GM12874 (cell line): ENCODE measurements at regions not wholly inside any gene's neighbourhood (a gene's known extent, or its start where the extent isn't known, plus 50 kb on each side); places are given as distances from the start of the nearest gene placed in this dataset.

ENCODE experiments used
- TF ChIP-seq, protein P1 (sequence below): IDR thresholded peaks from 2 replicates; pipeline ENCODE4 v1.5.1; 2011; ENCODE audit warnings: low read depth, mild to moderate bottlenecking, control low read depth, low read length, moderate library complexity; ENCODE audit not compliant: insufficient read depth

DNA sequence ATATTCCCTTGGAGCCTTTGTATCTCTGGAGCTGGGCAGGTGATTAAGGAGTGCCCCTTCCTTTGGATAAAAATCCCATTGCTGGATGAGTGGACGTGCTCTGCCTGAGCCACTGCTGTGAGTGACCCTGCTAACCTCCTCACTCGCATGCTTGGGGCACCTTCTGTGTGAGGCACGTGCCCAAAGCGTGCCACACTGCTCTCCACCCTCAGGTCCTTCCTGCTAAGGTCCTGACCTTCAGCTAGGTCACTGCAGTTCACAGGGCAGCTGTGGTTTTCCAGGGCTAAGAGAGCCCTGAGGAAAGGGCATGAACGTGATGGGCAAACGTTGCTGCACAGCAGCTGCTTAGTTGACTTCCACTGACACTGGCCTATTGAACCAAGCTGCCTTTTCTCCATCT is 204.4 kb upstream of the COBL start:
- TF ChIP-seq, protein P1, sequence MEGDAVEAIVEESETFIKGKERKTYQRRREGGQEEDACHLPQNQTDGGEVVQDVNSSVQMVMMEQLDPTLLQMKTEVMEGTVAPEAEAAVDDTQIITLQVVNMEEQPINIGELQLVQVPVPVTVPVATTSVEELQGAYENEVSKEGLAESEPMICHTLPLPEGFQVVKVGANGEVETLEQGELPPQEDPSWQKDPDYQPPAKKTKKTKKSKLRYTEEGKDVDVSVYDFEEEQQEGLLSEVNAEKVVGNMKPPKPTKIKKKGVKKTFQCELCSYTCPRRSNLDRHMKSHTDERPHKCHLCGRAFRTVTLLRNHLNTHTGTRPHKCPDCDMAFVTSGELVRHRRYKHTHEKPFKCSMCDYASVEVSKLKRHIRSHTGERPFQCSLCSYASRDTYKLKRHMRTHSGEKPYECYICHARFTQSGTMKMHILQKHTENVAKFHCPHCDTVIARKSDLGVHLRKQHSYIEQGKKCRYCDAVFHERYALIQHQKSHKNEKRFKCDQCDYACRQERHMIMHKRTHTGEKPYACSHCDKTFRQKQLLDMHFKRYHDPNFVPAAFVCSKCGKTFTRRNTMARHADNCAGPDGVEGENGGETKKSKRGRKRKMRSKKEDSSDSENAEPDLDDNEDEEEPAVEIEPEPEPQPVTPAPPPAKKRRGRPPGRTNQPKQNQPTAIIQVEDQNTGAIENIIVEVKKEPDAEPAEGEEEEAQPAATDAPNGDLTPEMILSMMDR: no peak

DNA sequence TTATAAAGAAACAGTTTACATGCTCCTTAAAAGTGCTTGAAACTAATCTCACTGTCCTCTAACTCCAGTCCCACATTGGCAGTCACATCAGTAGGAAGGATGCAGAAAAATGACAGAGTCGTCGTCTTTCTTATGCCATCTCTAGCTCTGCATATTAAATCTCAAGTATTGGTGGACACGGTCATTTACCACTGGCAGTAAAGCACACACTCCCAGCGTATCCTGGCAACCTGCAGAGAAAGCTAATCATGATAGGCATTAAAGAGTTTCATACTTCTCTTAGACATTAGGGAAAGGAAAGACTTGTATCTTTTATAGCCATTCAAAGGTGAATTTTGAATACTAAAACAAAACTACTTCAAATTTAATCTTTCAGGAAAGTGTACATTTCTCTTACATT is 202.0 kb upstream of the COBL start:
- TF ChIP-seq, protein P1: no peak

DNA sequence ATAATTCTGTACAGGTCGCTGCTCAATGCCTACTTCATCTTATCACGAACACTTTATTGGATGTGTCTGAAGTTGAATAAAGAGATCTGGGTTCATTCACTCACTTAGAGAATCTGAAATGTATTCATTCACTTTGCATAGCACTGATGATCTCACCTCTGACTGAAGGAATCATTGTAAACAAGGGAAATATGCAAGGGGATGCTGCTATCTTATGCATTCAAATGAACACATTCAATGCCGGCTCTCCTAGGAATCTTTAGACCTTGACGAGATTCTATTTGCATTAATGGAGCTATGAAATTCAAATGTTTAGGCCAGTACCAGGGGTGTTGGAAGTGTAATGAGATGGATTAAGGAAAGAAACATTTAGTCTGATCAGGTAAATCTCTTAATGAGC is 200.6 kb upstream of the COBL start:
- TF ChIP-seq, protein P1: no peak

DNA sequence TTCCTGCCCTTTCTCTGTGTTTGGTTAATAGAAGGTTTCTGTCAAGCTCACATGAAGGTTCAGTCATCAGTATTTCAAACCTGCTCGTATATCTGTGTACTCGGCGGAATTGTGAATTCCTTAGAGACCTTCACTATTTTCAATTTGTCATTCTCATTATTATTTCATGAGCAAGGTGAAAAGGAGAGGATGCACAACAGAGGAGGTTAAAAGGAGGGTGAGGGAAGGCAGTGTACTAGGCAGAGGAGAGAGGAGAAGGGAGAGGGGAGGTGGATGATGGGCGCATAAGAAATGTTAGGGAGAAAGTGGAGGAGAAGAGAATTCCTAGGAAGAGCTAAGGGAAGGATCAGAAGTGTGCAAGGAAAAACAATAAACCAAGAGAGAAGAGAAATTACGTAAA is 185.0 kb upstream of the COBL start:
- TF ChIP-seq, protein P1: no peak

DNA sequence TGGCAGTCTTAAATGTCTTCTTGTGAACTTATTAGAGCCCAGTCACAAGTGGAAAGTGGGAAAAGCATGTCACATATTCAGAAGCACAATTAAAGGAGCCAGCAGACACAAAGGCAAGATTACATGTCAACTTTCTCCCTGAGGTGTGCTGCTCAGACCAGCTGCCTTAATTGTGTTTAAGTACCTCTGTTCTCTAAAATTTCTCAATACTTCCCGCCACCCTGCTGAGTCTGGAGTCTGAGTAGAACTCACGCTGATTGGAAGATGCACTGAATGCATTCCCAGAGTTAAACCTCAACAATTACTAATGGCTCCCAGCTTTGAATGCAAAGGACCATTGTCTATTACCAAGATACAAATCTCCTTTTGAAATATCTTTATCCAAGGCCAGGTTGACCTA is 166.4 kb upstream of the COBL start:
- TF ChIP-seq, protein P1: no peak

DNA sequence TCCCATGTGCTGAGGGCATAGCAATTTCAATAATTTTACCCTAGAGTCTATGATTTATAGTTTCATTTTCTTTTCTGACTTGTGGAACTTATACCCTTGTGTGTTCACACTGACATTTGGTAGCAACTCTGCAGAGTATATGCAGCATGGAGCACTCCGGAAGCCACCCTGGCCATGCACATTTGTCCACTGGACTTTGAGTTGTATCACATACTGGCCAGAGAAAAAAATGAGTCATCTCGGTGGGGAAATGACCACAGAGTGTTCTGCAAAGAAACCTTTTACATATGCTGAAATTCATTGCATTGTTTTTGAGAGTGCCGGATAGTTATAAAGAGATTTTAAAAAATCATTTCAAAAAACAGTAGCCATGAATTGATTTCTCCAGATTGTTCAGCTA is 164.8 kb upstream of the COBL start:
- TF ChIP-seq, protein P1: no peak

DNA sequence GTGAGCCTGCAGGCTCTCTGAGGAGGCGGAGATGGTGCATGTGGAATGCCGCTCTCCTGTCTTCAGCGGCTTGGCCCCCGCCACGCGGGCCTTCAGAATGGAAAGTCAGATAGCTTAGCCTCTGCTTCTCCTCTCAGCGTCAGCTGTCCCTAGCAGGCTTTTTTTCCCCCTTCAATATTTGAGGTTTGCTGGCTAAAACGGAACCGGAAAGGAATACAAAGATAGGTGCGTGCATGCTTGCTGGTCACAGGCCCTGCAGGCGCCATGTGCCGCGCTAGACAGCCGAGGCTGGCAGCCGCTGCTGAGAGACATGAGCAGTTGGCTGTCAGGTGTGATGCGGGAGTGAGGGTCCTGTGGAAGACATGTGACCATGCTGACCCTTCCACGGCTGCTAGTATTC is 161.2 kb upstream of the COBL start:
- TF ChIP-seq, protein P1: no peak

DNA sequence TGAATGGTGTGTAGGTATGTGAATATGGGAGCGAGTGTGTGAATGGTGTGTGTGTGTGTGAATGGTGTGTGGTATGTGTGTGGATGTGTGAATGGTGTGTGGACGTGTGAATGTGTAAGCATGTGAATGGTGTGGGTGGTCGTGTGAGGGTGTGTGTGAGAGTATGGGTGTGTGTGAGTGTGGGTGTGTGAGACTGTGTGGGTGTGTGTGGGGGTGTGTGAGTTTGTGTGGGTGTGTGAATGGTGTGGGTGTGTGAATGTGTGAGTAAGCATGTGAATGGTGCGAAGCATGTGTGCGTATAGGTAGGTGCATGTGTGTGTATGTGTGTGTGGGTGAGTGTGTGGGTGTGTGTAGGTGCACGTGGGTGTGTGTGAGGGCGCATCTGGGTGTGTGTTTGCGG is 160.7 kb upstream of the COBL start:
- TF ChIP-seq, protein P1: no peak
